ENCODE measurements at regions not wholly inside any gene's neighbourhood (a gene's known extent, or its start where the extent isn't known, plus 50 kb on each side); places are given as distances from the start of the nearest gene placed in this dataset.

- DNase-seq (ENCODE audit: extremely low read depth in 1 of 4, low spot score in 3 of 4), result no peak
- POLR2A ChIA-PET, result no interaction called here
- Histone ChIP-seq H3K4me2 (ENCODE audit: insufficient read depth, low read length) (no peak overlapping the region), H4K20me1 (replicated peaks; ENCODE audit: control insufficient read depth, insufficient read depth, low read length) (no peaks in the 10 kb centered on the region), H3K27me3 (ENCODE audit: control insufficient read depth in 2 of 2, insufficient read depth in 2 of 2, low read length in 2 of 2) (no peaks in the 10 kb centered on the region), H3K9ac (ENCODE audit: insufficient read depth in 1 of 2, low read depth in 2 of 2, low read length in 2 of 2) (no peak overlapping the region), H3K36me3 (ENCODE audit: control insufficient read depth, insufficient read depth, low read length) (no peaks in the 10 kb centered on the region), H3K9me1 (ENCODE audit: control insufficient read depth, insufficient read depth, low read length) (no peaks in the 10 kb centered on the region), H2AFZ (ENCODE audit: low read depth, low read length) (no peak overlapping the region), H3K79me2 (ENCODE audit: control insufficient read depth, insufficient read depth, low read length) (no peaks in the 10 kb centered on the region), H3K27ac (ENCODE audit: extremely low read depth, low read depth, low read length) (no peak overlapping the region), H3K4me1 (replicated peaks in 1 of 2; ENCODE audit: control insufficient read depth in 2 of 2, insufficient read depth in 2 of 2, low read length in 2 of 2) (no peaks in the 10 kb centered on the region), H3K4me3 (no peak overlapping the region), H3K9me3 (replicated peaks; ENCODE audit: control insufficient read depth, insufficient read depth, low read depth, low read length) (no peaks in the 10 kb centered on the region; the same call in 1 of the 2 replicates)
- BruUV-seq (replicated peaks), result no TSS peak
- TF ChIP-seq VEZF1 (CRISPR knock-in tag; IDR thresholded peaks at IDR 0.05), result no peak
- TF ChIP-seq ARNT (IDR thresholded peaks at IDR 0.05), result no peak
- TF ChIP-seq PREB (CRISPR knock-in tag; IDR thresholded peaks at IDR 0.05), result no peak
- TF ChIP-seq SREBF1 (IDR thresholded peaks at IDR 0.05; ENCODE audit: borderline replicate concordance, low read depth, low read length), result no peak
- no peak for TF ChIP-seq ZKSCAN8 (CRISPR knock-in tag; IDR thresholded peaks at IDR 0.05)
- TF ChIP-seq KAT2B (IDR thresholded peaks at IDR 0.05; ENCODE audit: low read depth, low read length), result no peak
- TF ChIP-seq NFRKB (IDR thresholded peaks at IDR 0.05; ENCODE audit: low read depth), result no peak
- no peak for TF ChIP-seq SMARCA4 (IDR thresholded peaks at IDR 0.05)
- no peak for TF ChIP-seq SFPQ (IDR thresholded peaks at IDR 0.05; ENCODE audit: low read depth, low read length)
- no peak for TF ChIP-seq ZNF143 (CRISPR knock-in tag; IDR thresholded peaks at IDR 0.05)
- TF ChIP-seq ZBTB17 (CRISPR knock-in tag; IDR thresholded peaks at IDR 0.05), result no peak
- CTCF ChIA-PET (ENCODE audit: low intra/inter-chr PET ratio), result no interaction called here
- intact Hi-C loops (cut with micrococcal nuclease) (no loop called here), in situ Hi-C loops (cut with MboI) (no loop called here)
- no peak for FAIRE-seq
- ATAC-seq, result no peak
Measured at GRCh38 chr2:184532551-184532950, 65.8 kb upstream of the ZNF804A start.
